ENCODE measurements at regions not wholly inside any gene's neighbourhood (a gene's known extent, or its start where the extent isn't known, plus 50 kb on each side); places are given as distances from the start of the nearest gene placed in this dataset.

GRCh38 chr3:177994976-177995375, 541.3 kb upstream of the KCNMB2 start:
- H3K27ac ChIP-seq = no peak overlapping the region
- DNase-seq (ENCODE audit: low spot score) = no peak
- ChIA-PET POLR2A (ENCODE audit: low non-redundant PET) (no interaction called here), CTCF (no interaction called here)
- no peak for TF ChIP-seq CTCF (conservative IDR thresholded peaks at IDR 0.05; ENCODE audit: low read depth)

- H3K27ac ChIP-seq = no peak overlapping the region
- DNase-seq (ENCODE audit: low spot score) = no peak
- no peak for TF ChIP-seq CTCF (conservative IDR thresholded peaks at IDR 0.05; ENCODE audit: low read depth)
- POLR2A ChIA-PET (ENCODE audit: low non-redundant PET) = no interaction called here
- CTCF ChIA-PET = interaction anchor here (0.6 kb wide), 1 partner anchor 23 kb away, joined by 3 read pairs; no protein-coding TSS in a partner anchor
Observed at GRCh38 chr3:177995381-177996085, 540.7 kb upstream of the KCNMB2 start.

- DNase-seq (ENCODE audit: low spot score) = no peak
- CTCF ChIA-PET = no interaction called here
- TF ChIP-seq CTCF (conservative IDR thresholded peaks at IDR 0.05; ENCODE audit: low read depth) = no peak
- POLR2A ChIA-PET (ENCODE audit: low non-redundant PET) = no interaction called here
- no peak overlapping the region for H3K27ac ChIP-seq
Observed at GRCh38 chr3:178001670-178002101, 534.5 kb upstream of the KCNMB2 start.

- no peak for TF ChIP-seq CTCF (conservative IDR thresholded peaks at IDR 0.05; ENCODE audit: low read depth)
- H3K27ac ChIP-seq = no peak overlapping the region
- ChIA-PET POLR2A (ENCODE audit: low non-redundant PET) (no interaction called here), CTCF (interaction anchor here (0.6 kb wide), 1 partner anchor 413 kb away, joined by 4 read pairs; no protein-coding TSS in a partner anchor)
- no peak for DNase-seq (ENCODE audit: low spot score)
Observed at GRCh38 chr3:178002113-178002512, 534.1 kb upstream of the KCNMB2 start.

- ChIA-PET POLR2A (ENCODE audit: low non-redundant PET) (no interaction called here), CTCF (interaction anchor here (0.6 kb wide), 1 partner anchor 1400 kb away, joined by 4 read pairs; no protein-coding TSS in a partner anchor)
- TF ChIP-seq CTCF (conservative IDR thresholded peaks at IDR 0.05; ENCODE audit: low read depth) = no peak
- no peak overlapping the region for H3K27ac ChIP-seq
- no peak for DNase-seq (ENCODE audit: low spot score)
Observed at GRCh38 chr3:178003756-178004155, 532.5 kb upstream of the KCNMB2 start.

GRCh38 chr3:178005961-178006360, 530.3 kb upstream of the KCNMB2 start:
- CTCF ChIA-PET = no interaction called here
- no peak overlapping the region for H3K27ac ChIP-seq
- no peak for DNase-seq (ENCODE audit: low spot score)
- TF ChIP-seq CTCF (conservative IDR thresholded peaks at IDR 0.05; ENCODE audit: low read depth) = no peak
- POLR2A ChIA-PET (ENCODE audit: low non-redundant PET) = no interaction called here

Measured in RWPE1 (cell line).